ENCODE measurements at regions not wholly inside any gene's neighbourhood (a gene's known extent, or its start where the extent isn't known, plus 50 kb on each side); places are given as distances from the start of the nearest gene placed in this dataset.

GRCh38 chr2:11024687-11025086, 113.0 kb downstream of the KCNF1 start:
- TF ChIP-seq, protein P1, sequence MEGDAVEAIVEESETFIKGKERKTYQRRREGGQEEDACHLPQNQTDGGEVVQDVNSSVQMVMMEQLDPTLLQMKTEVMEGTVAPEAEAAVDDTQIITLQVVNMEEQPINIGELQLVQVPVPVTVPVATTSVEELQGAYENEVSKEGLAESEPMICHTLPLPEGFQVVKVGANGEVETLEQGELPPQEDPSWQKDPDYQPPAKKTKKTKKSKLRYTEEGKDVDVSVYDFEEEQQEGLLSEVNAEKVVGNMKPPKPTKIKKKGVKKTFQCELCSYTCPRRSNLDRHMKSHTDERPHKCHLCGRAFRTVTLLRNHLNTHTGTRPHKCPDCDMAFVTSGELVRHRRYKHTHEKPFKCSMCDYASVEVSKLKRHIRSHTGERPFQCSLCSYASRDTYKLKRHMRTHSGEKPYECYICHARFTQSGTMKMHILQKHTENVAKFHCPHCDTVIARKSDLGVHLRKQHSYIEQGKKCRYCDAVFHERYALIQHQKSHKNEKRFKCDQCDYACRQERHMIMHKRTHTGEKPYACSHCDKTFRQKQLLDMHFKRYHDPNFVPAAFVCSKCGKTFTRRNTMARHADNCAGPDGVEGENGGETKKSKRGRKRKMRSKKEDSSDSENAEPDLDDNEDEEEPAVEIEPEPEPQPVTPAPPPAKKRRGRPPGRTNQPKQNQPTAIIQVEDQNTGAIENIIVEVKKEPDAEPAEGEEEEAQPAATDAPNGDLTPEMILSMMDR (IDR thresholded peaks at IDR 0.05): no peak
- TF ChIP-seq POLR2A (IDR thresholded peaks at IDR 0.05) (no peak), POLR2AphosphoS5 (IDR thresholded peaks at IDR 0.05; ENCODE audit: insufficient read depth in 1 of 2, low read depth in 1 of 2) (no peak)
